WTC11 (cell line): ENCODE measurements at regions not wholly inside any gene's neighbourhood (a gene's known extent, or its start where the extent isn't known, plus 50 kb on each side); places are given as distances from the start of the nearest gene placed in this dataset.

Experiments used
- ATAC-seq: fragments of 200-7000 bp; cut with Tn5 transposase; 2 replicates; pipeline ENCODE4 v1.10.0; 2021; ENCODE audit warnings: mild to moderate bottlenecking, moderate library complexity
- CTCF ChIA-PET: fragments of 300-600 bp; sonication (Branson Sonifier 250); formaldehyde crosslinking; loops from one replicate; lab custom pipeline; 2021; ENCODE audit warnings: antibody characterized with exemption; lab: Charles Lee
- POLR2A ChIA-PET: fragments of 350-600 bp; sonication (Branson Sonifier 250); formaldehyde crosslinking; loops from one replicate; lab custom pipeline; 2021; ENCODE audit warnings: antibody characterized with exemption; lab: Charles Lee
- DNase-seq: peaks from one replicate; pipeline ENCODE4 v3.0.0; 2021; ENCODE audit warnings: low spot score
- H3K27ac Mint-ChIP-seq: 2 replicates; pipeline ENCODE4 v1.8.0; 2021; ENCODE audit warnings: mixed read lengths
- H3K27me3 Mint-ChIP-seq: 2 replicates; pipeline ENCODE4 v1.8.0; 2021; ENCODE audit warnings: low read depth, mild to moderate bottlenecking, moderate library complexity, mixed read lengths
- H3K36me3 Mint-ChIP-seq: 2 replicates; pipeline ENCODE4 v1.8.0; 2021; ENCODE audit warnings: mixed read lengths
- H3K4me1 Mint-ChIP-seq: 2 replicates; pipeline ENCODE4 v1.8.0; 2022; ENCODE audit warnings: mixed read lengths
- H3K4me3 Mint-ChIP-seq: 2 replicates; pipeline ENCODE4 v1.8.0; 2021; ENCODE audit warnings: mild to moderate bottlenecking, moderate library complexity, mixed read lengths
- H3K9me3 Mint-ChIP-seq: 2 replicates; pipeline ENCODE4 v1.8.0; 2021; ENCODE audit warnings: mixed read lengths
- ATF2 ChIP-seq: sonication (generic); formaldehyde crosslinking; IDR thresholded peaks from 2 replicates; pipeline ENCODE4 v1.8.1; 2022; ENCODE audit warnings: low read depth, missing genetic modification reagents, borderline replicate concordance
- CDX4 ChIP-seq: fragments of 250-450 bp; sonication (Bioruptor Pico); IDR thresholded peaks from 2 replicates; pipeline ENCODE4 v1.9.0; 2021; ENCODE audit warnings: moderate library complexity, mild to moderate bottlenecking, inconsistent platforms, borderline replicate concordance
- ESRRA ChIP-seq: sonication (generic); formaldehyde crosslinking; IDR thresholded peaks from 2 replicates; pipeline ENCODE4 v1.8.1; 2022; ENCODE audit warnings: mild to moderate bottlenecking, missing genetic modification reagents, borderline replicate concordance
- FOXP4 ChIP-seq: sonication (generic); formaldehyde crosslinking; IDR thresholded peaks from 2 replicates; pipeline ENCODE4 v1.8.0; 2022; ENCODE audit warnings: mild to moderate bottlenecking, missing genetic modification reagents
- MYBL2 ChIP-seq: sonication (generic); formaldehyde crosslinking; IDR thresholded peaks from 2 replicates; pipeline ENCODE4 v1.8.1; 2023; ENCODE audit warnings: mild to moderate bottlenecking, moderate library complexity, missing genetic modification reagents
- NFE2L1 ChIP-seq: sonication (generic); formaldehyde crosslinking; IDR thresholded peaks from 2 replicates; pipeline ENCODE4 v1.8.1; 2023; ENCODE audit warnings: missing genetic modification reagents
- NFYB ChIP-seq: sonication (generic); formaldehyde crosslinking; conservative IDR thresholded peaks from 2 replicates; pipeline ENCODE4 v1.8.0; 2022; ENCODE audit warnings: low read depth, missing genetic modification reagents
- OVOL2 ChIP-seq: fragments of 250-450 bp; sonication (Bioruptor Pico); IDR thresholded peaks from 2 replicates; pipeline ENCODE4 v1.9.0; 2021; ENCODE audit warnings: mild to moderate bottlenecking, borderline replicate concordance
- RELA ChIP-seq: sonication (generic); formaldehyde crosslinking; IDR thresholded peaks from 2 replicates; pipeline ENCODE4 v1.8.1; 2022; ENCODE audit warnings: missing genetic modification reagents, mild to moderate bottlenecking, borderline replicate concordance
- SMAD3 ChIP-seq: sonication (generic); formaldehyde crosslinking; IDR thresholded peaks from 2 replicates; pipeline ENCODE4 v1.8.0; 2022; ENCODE audit warnings: missing genetic modification reagents, mild to moderate bottlenecking, borderline replicate concordance
- ZNF396 ChIP-seq: fragments of 250-450 bp; sonication (Bioruptor Pico); IDR thresholded peaks from 2 replicates; pipeline ENCODE4 v1.8.0; 2021; ENCODE audit warnings: mild to moderate bottlenecking, moderate library complexity, borderline replicate concordance
- ZNF532 ChIP-seq: fragments of 250-450 bp; sonication (Bioruptor Pico); IDR thresholded peaks from 2 replicates; pipeline ENCODE4 v1.9.0; 2021; ENCODE audit warnings: mild to moderate bottlenecking, borderline replicate concordance
- TF ChIP-seq, protein P1 (sequence below): sonication (generic); formaldehyde crosslinking; IDR thresholded peaks from 2 replicates; pipeline ENCODE4 v1.8.0; 2022; ENCODE audit warnings: mild to moderate bottlenecking, missing genetic modification reagents
- TF ChIP-seq, protein P2 (sequence below): sonication (generic); formaldehyde crosslinking; conservative IDR thresholded peaks from 2 replicates; pipeline ENCODE4 v1.8.1; 2023; ENCODE audit warnings: mild to moderate bottlenecking, low read depth, missing genetic modification reagents, moderate library complexity
- TF ChIP-seq, protein P3 (sequence below): sonication (generic); formaldehyde crosslinking; IDR thresholded peaks from 2 replicates; pipeline ENCODE4 v1.8.1; 2023; ENCODE audit warnings: mild to moderate bottlenecking, missing genetic modification reagents, borderline replicate concordance

DNA sequence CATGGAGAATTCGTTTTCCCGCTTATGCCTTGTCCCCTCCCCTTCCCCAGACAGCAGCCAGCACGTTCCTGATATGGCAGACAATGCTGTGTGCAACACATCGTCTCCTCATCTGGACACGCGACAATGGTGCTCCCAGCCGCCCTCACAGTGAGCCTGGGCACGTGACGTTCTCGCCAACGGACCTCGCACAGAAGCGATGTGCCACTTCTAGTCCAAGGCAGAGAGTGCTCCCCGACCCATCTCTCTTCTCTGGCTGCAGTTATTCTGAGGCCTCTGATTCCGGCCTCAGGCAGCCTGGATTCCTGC, 505.4 kb downstream of the EIPR1 start:
- no peak for DNase-seq
- ChIA-PET POLR2A (no interaction called here), CTCF (no interaction called here)
- Mint-ChIP-seq H3K36me3 (peaks cover 6% of the 10 kb centered on the region), H3K4me3 (no peak overlapping the region), H3K27me3 (peaks cover 6% of the 10 kb centered on the region; the same call in 1 of the 2 replicates), H3K4me1 (no peaks in the 10 kb centered on the region), H3K9me3 (peaks cover 7% of the 10 kb centered on the region), H3K27ac (no peak overlapping the region)
- no peak for ATAC-seq
- TF ChIP-seq MYBL2 (CRISPR knock-in tag) (no peak), FOXP4 (no peak), NFE2L1 (CRISPR knock-in tag) (no peak), ZNF532 (CRISPR knock-in tag) (no peak), ATF2 (no peak), OVOL2 (no peak), ZNF396 (CRISPR knock-in tag) (no peak), ESRRA (CRISPR knock-in tag) (no peak), NFYB (CRISPR knock-in tag) (no peak), SMAD3 (CRISPR knock-in tag) (no peak), CDX4 (CRISPR knock-in tag) (no peak), RELA (CRISPR knock-in tag) (no peak)
- TF ChIP-seq, protein P1, sequence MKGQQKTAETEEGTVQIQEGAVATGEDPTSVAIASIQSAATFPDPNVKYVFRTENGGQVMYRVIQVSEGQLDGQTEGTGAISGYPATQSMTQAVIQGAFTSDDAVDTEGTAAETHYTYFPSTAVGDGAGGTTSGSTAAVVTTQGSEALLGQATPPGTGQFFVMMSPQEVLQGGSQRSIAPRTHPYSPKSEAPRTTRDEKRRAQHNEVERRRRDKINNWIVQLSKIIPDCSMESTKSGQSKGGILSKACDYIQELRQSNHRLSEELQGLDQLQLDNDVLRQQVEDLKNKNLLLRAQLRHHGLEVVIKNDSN (CRISPR knock-in tag) = no peak
- TF ChIP-seq, protein P2, sequence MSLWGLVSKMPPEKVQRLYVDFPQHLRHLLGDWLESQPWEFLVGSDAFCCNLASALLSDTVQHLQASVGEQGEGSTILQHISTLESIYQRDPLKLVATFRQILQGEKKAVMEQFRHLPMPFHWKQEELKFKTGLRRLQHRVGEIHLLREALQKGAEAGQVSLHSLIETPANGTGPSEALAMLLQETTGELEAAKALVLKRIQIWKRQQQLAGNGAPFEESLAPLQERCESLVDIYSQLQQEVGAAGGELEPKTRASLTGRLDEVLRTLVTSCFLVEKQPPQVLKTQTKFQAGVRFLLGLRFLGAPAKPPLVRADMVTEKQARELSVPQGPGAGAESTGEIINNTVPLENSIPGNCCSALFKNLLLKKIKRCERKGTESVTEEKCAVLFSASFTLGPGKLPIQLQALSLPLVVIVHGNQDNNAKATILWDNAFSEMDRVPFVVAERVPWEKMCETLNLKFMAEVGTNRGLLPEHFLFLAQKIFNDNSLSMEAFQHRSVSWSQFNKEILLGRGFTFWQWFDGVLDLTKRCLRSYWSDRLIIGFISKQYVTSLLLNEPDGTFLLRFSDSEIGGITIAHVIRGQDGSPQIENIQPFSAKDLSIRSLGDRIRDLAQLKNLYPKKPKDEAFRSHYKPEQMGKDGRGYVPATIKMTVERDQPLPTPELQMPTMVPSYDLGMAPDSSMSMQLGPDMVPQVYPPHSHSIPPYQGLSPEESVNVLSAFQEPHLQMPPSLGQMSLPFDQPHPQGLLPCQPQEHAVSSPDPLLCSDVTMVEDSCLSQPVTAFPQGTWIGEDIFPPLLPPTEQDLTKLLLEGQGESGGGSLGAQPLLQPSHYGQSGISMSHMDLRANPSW (CRISPR knock-in tag) = no peak
- TF ChIP-seq, protein P3, sequence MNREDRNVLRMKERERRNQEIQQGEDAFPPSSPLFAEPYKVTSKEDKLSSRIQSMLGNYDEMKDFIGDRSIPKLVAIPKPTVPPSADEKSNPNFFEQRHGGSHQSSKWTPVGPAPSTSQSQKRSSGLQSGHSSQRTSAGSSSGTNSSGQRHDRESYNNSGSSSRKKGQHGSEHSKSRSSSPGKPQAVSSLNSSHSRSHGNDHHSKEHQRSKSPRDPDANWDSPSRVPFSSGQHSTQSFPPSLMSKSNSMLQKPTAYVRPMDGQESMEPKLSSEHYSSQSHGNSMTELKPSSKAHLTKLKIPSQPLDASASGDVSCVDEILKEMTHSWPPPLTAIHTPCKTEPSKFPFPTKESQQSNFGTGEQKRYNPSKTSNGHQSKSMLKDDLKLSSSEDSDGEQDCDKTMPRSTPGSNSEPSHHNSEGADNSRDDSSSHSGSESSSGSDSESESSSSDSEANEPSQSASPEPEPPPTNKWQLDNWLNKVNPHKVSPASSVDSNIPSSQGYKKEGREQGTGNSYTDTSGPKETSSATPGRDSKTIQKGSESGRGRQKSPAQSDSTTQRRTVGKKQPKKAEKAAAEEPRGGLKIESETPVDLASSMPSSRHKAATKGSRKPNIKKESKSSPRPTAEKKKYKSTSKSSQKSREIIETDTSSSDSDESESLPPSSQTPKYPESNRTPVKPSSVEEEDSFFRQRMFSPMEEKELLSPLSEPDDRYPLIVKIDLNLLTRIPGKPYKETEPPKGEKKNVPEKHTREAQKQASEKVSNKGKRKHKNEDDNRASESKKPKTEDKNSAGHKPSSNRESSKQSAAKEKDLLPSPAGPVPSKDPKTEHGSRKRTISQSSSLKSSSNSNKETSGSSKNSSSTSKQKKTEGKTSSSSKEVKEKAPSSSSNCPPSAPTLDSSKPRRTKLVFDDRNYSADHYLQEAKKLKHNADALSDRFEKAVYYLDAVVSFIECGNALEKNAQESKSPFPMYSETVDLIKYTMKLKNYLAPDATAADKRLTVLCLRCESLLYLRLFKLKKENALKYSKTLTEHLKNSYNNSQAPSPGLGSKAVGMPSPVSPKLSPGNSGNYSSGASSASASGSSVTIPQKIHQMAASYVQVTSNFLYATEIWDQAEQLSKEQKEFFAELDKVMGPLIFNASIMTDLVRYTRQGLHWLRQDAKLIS (CRISPR knock-in tag) = no peak
